AG09309 (cell line): ENCODE measurements at regions not wholly inside any gene's neighbourhood (a gene's known extent, or its start where the extent isn't known, plus 50 kb on each side); places are given as distances from the start of the nearest gene placed in this dataset.

Experiments
- DNase-seq: peaks from one replicate; pipeline ENCODE4 v3.0.0-alpha.2; 2010; ENCODE audit warnings: low read depth
- H3K4me3 ChIP-seq: 2 replicates; pipeline ENCODE4 v1.5.1; 2011; ENCODE audit warnings: mild to moderate bottlenecking, low read depth, low read length, moderate library complexity; ENCODE audit not compliant: control insufficient read depth
- CTCF ChIP-seq: IDR thresholded peaks from 2 replicates; pipeline ENCODE4 v1.5.1; 2011; ENCODE audit warnings: mild to moderate bottlenecking, low read depth, low read length, inconsistent platforms; ENCODE audit not compliant: insufficient read depth, control insufficient read depth; ENCODE audit errors: missing control alignments

- no peak for TF ChIP-seq CTCF
- DNase-seq, result no peak
- no peak overlapping the region for H3K4me3 ChIP-seq
Observed at GRCh38 chrX:39822133-39822748, 275.5 kb downstream of the BCOR start.

- H3K4me3 ChIP-seq, result no peak overlapping the region
- DNase-seq, result no peak
Observed at GRCh38 chrX:39823424-39823823, 274.3 kb downstream of the BCOR start.

GRCh38 chrX:39823854-39824253 is 273.9 kb downstream of the BCOR start:
- DNase-seq, result no peak
- no peak for TF ChIP-seq CTCF
- no peak overlapping the region for H3K4me3 ChIP-seq

More at GRCh38 chrX:39823424-39823823, 274.3 kb downstream of the BCOR start:
- no peak for TF ChIP-seq CTCF

DNA sequence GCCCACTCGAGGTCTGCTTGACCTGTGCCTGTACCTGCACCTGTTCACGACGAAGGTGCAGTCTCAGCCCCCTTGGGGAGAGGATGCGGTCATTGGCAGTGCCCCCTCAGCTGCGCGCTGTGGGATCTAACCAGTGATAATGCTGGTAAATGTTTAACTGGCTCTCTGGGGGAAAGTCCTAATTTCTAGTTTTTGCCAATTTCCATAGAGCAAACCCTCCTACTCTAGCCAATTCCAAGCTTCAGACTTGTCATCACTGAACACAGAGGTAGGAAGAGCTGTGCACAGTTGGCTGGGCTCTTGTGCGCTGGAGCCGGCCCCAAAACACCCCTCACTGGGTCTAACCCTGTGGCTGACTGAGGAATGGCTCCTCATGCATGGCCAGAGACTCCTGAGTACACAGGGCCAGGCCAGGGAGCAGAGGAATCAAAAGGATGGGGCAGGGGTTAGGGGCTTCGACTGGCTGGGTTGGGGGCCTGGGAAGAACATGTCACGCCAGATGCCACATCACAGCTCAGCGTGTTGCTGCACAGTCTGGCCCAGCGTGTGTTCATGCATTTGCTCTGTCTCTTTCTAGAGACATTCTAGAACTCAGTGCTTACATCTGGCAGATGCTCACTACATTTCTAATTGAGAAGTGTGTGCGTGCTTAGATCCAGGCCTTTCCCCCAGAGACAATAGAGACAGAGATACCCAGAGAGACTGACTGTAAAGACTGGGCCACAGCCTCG is 270.8 kb downstream of the BCOR start:
- H3K4me3 ChIP-seq, result no peak overlapping the region
- TF ChIP-seq CTCF, result no peak
- DNase-seq, result no peak

GRCh38 chrX:39827951-39828350 is 269.8 kb downstream of the BCOR start:
- DNase-seq, result no peak
- H3K4me3 ChIP-seq, result no peak overlapping the region
- no peak for TF ChIP-seq CTCF

DNA sequence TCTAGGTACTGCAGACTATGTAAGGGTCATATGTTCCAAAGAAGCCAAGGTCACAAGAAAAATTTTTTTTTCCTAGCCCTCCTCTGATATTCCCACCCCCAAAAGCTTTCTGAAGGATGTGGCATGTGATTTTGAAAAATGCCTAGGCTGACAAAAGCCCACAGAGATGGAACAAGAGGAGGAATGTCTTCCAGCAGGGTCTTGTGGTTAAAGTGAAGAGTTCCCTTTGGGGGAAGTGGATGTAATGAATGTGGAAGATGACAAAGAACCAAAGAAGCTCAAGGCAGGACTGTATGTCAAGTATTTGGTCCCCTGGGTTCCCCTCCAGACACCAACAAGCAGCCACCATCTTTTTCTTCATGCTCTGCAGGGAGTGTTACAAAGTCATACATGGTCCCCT is 268.8 kb downstream of the BCOR start:
- H3K4me3 ChIP-seq, result no peak overlapping the region
- no peak for TF ChIP-seq CTCF
- DNase-seq, result no peak
